ENCODE measurements at regions not wholly inside any gene's neighbourhood (a gene's known extent, or its start where the extent isn't known, plus 50 kb on each side); places are given as distances from the start of the nearest gene placed in this dataset.
A peak's percentile ranks its signal among the peaks of the same experiment; 100 is the strongest.

GRCh38 chr13:59487883-59488282 lies 675.8 kb downstream of the DIAPH3 start:
- no peak for DNase-seq (ENCODE audit: low read depth)

- no peak for DNase-seq (ENCODE audit: low read depth)
These were observed 675.3 kb downstream of the DIAPH3 start for GRCh38 chr13:59488436-59488835.

- no peak for DNase-seq (ENCODE audit: low read depth)
These were observed 673.1 kb downstream of the DIAPH3 start for GRCh38 chr13:59490651-59491050.

- no peak for DNase-seq (ENCODE audit: low read depth)
These were observed 671.6 kb downstream of the DIAPH3 start for GRCh38 chr13:59492030-59492636.

- DNase-seq (ENCODE audit: low read depth) = no peak
These were observed 670.2 kb downstream of the DIAPH3 start for GRCh38 chr13:59493436-59493965.

GRCh38 chr13:59494151-59494550 lies 669.6 kb downstream of the DIAPH3 start:
- no peak for DNase-seq (ENCODE audit: low read depth)

- no peak for DNase-seq (ENCODE audit: low read depth)
These were observed 669.2 kb downstream of the DIAPH3 start for GRCh38 chr13:59494560-59494970.

GRCh38 chr13:59495299-59495698 lies 668.4 kb downstream of the DIAPH3 start:
- DNase-seq (ENCODE audit: low read depth) = no peak

- DNase-seq (ENCODE audit: low read depth) = no peak
These were observed 667.7 kb downstream of the DIAPH3 start for GRCh38 chr13:59495936-59496512.

GRCh38 chr13:59497621-59498247 lies 666.0 kb downstream of the DIAPH3 start:
- no peak for DNase-seq (ENCODE audit: low read depth)

- DNase-seq (ENCODE audit: low read depth) = no peak
These were observed 662.7 kb downstream of the DIAPH3 start for GRCh38 chr13:59501004-59501403.

- no peak for DNase-seq (ENCODE audit: low read depth)
These were observed 659.3 kb downstream of the DIAPH3 start for GRCh38 chr13:59504407-59504806.

- DNase-seq (ENCODE audit: low read depth) = no peak
These were observed 653.3 kb downstream of the DIAPH3 start for GRCh38 chr13:59510386-59510785.

- no peak for DNase-seq (ENCODE audit: low read depth)
These were observed 650.0 kb downstream of the DIAPH3 start for GRCh38 chr13:59513686-59514085.

GRCh38 chr13:59514316-59514715 lies 649.4 kb downstream of the DIAPH3 start:
- no peak for DNase-seq (ENCODE audit: low read depth)

- DNase-seq (ENCODE audit: low read depth) = no peak
These were observed 643.9 kb downstream of the DIAPH3 start for GRCh38 chr13:59519819-59520218.

GRCh38 chr13:59521549-59521948 lies 642.2 kb downstream of the DIAPH3 start:
- no peak for DNase-seq (ENCODE audit: low read depth)

- no peak for DNase-seq (ENCODE audit: low read depth)
These were observed 641.1 kb downstream of the DIAPH3 start for GRCh38 chr13:59522652-59523051.

- DNase-seq (ENCODE audit: low read depth) = no peak
These were observed 636.2 kb downstream of the DIAPH3 start for GRCh38 chr13:59527500-59527899.

- peak; percentile 18 for DNase-seq (ENCODE audit: low read depth)
These were observed 632.1 kb downstream of the DIAPH3 start for GRCh38 chr13:59531571-59532091.

GRCh38 chr13:59532405-59532804 lies 631.3 kb downstream of the DIAPH3 start:
- no peak for DNase-seq (ENCODE audit: low read depth)

GRCh38 chr13:59533561-59534555 lies 629.9 kb downstream of the DIAPH3 start:
- no peak for DNase-seq (ENCODE audit: low read depth)

Measured in RPMI7951 (cell line).